Ovary (tissue), 3 donors: ENCODE measurements at regions not wholly inside any gene's neighbourhood (a gene's known extent, or its start where the extent isn't known, plus 50 kb on each side); places are given as distances from the start of the nearest gene placed in this dataset.
"Not testable (repeated sequence)": the region's sequence is repeated elsewhere in the genome, so short reads cannot be mapped to it uniquely, and the experiment has no call there.

Source experiments
- CTCF ChIP-seq, 3 donors: fragments of 450-650 bp in 2 of 3; fragments of 200-600 bp in 1 of 3; IDR thresholded peaks; one replicate each; pipeline versions ENCODE4 v1.5.1 to v1.8.0; 2016 to 2022; ENCODE audit warnings: antibody characterized with exemption in 3 of 3, mild to moderate bottlenecking in 1 of 3
- POLR2A ChIP-seq: fragments of 450-650 bp; IDR thresholded peaks from one replicate; pipeline ENCODE4 v1.6.1; 2017; ENCODE audit warnings: antibody characterized with exemption, mild to moderate bottlenecking, moderate library complexity
- donor health status: DM: no; HTN: no; CAD: no.

GRCh38 chr1:189718147-189718795, 759.4 kb downstream of the BRINP3 start:
- TF ChIP-seq CTCF (IDR thresholded peaks at IDR 0.05); POLR2A: not testable (repeated sequence)
